D721Med (cell line): ENCODE measurements at regions not wholly inside any gene's neighbourhood (a gene's known extent, or its start where the extent isn't known, plus 50 kb on each side); places are given as distances from the start of the nearest gene placed in this dataset.

Source experiments
- DNase-seq: peaks from one replicate; pipeline ENCODE4 v3.0.0; 2011; ENCODE audit warnings: low spot score; ENCODE audit not compliant: insufficient read length
- FAIRE-seq: peaks from 2 replicates; lab custom pipeline; 2011; peaks lifted over from hg19 to GRCh38; lab: Jason Lieb, UNC
- TF ChIP-seq, protein P1 (sequence below): IDR thresholded peaks from 2 replicates; pipeline ENCODE4 v1.5.1; 2012; ENCODE audit warnings: mild to moderate bottlenecking, control low read depth; ENCODE audit not compliant: insufficient read depth; ENCODE audit errors: missing control alignments

DNA sequence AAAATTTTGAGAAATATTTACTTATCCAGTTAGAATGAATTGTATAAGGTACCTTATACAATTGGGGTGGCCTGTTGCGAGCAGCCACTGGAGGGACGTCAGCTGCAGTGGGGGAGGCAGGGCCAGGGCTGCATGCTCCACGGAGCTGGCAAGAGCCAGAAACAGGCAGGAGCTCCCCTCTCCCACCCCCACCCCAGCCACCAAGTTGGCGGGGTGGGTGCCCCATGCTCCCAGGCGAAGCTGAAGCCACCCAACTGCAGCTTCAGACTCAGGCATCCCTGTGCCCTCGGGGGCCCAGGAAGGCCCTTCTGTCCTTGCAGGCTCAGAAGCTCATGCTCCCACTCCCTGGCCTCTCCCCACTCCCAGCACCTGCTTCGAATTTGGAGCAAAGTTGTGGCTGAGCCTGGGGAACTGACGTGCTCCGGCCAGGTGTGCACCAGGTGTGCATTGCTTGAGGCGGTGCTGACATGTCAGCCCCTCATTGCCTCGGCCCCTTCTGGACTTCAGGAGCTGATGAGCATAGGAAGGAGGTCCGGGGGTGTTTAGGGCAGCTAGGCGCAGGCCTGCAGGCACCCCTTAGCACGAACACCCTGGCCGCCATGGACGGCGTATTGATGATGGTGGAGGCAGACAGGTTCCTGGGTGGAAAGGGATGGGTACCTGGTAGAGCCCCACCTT lies 743.8 kb upstream of the GBE1 start:
- no peak for FAIRE-seq
- TF ChIP-seq, protein P1, sequence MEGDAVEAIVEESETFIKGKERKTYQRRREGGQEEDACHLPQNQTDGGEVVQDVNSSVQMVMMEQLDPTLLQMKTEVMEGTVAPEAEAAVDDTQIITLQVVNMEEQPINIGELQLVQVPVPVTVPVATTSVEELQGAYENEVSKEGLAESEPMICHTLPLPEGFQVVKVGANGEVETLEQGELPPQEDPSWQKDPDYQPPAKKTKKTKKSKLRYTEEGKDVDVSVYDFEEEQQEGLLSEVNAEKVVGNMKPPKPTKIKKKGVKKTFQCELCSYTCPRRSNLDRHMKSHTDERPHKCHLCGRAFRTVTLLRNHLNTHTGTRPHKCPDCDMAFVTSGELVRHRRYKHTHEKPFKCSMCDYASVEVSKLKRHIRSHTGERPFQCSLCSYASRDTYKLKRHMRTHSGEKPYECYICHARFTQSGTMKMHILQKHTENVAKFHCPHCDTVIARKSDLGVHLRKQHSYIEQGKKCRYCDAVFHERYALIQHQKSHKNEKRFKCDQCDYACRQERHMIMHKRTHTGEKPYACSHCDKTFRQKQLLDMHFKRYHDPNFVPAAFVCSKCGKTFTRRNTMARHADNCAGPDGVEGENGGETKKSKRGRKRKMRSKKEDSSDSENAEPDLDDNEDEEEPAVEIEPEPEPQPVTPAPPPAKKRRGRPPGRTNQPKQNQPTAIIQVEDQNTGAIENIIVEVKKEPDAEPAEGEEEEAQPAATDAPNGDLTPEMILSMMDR = no peak
- no peak for DNase-seq

DNA sequence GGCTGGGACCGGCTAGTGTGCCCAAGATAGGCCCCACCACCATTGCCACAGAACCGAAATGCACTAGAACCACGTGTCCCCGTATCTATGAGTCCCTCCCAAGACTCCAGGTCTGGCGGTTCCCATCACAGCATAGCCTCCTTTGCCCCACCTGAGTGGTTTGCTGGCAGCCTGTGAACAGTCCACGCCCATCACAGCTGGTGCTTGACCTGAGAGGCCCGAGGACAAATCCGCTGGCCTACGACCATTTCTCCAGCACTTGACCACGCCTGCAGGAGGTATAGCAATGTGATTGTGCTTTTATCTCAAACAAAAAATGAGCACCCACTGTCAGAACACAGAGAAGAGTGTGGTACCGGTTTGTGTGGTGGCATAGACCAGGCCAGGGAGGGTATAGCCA lies 736.7 kb upstream of the GBE1 start:
- TF ChIP-seq, protein P1 = no peak
- DNase-seq = no peak
- FAIRE-seq = no peak

DNA sequence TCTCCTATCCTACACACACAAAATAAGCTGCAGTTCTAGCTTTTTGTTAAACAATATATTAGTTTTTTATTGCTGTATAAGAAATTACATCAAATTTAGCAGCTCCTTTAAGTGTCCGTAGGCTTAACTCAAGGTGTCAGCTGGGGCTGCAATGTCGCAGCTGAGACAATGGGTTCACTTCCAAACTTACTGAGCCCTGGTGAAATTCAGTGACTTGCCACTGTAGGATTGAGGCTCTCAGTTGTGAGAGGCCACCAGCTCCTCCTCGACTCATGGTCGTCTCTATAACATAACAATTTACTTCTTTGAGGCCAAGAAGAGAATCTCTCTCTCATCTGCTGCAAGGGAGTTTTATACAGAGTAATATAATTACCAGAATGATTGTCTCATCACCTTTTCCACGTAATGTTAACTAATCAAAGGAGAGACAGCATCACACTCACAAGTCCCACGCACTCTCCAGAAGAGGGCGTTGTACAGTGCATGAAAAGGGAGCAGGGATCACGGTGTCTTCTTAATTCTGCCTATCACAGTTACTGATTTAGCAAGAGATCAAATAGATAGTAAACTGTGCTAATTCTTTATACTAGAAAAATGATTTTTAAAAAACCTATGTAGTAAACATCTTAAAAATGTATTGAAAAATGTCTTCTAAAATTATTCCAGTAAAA lies 735.6 kb upstream of the GBE1 start:
- FAIRE-seq = no peak

DNA sequence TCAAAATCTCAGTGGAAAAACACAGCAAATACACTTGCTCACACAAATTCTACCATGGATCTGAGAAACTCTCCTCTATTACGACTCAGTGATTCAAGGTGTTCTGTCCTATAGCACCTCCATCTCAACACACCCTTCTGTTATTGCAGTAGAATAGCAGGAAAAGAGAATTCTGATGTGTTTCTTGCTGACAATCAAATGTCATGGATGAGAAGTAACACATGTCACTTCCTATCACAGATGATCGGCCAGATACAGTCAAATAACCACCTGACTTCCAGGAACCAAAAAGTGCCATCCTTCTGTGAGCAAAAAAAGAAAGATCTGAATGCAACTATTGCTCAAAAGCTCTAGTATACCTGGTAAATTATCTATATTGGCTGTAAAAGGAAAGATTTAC lies 734.2 kb upstream of the GBE1 start:
- DNase-seq = no peak
- TF ChIP-seq, protein P1 = no peak
- no peak for FAIRE-seq

More for the DNA sequence above, 735.6 kb upstream of the GBE1 start:
- TF ChIP-seq, protein P1 = peak; percentile 32
- peak; percentile 18 for DNase-seq

DNA sequence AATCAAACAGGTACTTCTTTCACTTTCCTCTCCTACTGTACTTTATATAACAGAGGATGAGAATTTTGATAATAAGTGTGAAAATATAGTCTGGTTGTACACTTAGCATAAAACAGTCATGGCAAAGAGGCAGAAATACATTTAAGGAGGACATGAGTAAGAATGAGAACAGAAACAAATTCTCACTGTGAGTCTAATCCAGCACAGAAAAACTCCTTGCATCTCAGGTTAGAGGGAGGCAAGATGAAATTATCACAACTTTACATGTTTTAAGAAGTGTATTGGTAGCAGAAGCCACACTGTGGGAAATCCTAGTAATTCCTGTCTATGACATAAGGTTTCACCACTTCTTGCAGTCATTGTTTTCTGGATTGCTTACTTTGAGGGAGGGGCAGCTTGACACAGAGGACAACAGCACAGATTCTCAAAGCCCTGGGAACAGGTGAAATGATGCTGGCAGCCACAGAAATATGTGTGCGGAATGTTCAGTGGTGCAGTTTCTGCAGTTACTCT lies 733.6 kb upstream of the GBE1 start:
- TF ChIP-seq, protein P1 = no peak
- DNase-seq = no peak
- FAIRE-seq = no peak

DNA sequence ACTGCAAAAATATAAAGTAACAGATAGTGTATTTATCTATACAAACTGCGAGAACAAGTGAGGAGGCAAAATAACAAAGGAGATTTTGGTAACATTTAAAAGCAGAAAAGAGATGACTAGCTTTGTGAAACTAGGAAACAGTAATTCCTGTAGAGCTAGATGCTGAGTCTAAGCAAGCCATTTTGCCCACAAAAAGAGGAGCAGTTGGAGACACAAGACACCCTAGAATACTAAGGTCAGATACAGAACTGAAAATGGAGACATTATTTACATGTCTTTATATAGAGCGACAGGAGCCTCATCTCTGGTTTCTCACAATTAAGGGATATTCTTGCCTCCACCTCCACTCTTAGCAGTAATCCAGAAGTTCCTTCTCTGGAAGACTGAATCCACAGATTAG lies 732.4 kb upstream of the GBE1 start:
- TF ChIP-seq, protein P1 = no peak
- FAIRE-seq (no peak), DNase-seq (no peak)

DNA sequence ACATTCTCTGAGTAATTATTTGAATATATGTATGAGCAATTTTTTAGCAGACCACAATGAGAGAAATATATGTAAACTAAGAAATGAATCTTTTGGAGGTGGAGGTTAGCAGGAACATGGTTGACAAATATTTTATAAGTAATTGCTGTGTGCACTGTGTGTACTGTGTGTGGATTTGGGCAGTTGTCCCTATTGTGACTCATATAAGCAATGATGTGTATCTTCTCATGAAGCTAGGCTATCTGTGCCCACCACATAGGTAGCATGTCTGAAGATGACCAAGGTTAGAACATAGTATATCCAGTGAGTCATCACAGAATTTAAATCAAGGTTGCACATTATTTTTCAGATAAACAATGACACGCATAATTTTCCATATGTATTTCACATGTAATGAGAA lies 713.9 kb upstream of the GBE1 start:
- FAIRE-seq (no peak), DNase-seq (no peak)
- TF ChIP-seq, protein P1 = no peak
